A172 (cell line): ENCODE measurements at regions not wholly inside any gene's neighbourhood (a gene's known extent, or its start where the extent isn't known, plus 50 kb on each side); places are given as distances from the start of the nearest gene placed in this dataset.

Experiments
- DNase-seq: peaks from one replicate; pipeline ENCODE4 v3.0.0-alpha.2; 2015; ENCODE audit warnings: low spot score

- no peak for DNase-seq
Observed at GRCh38 chr5:12017007-12017406, 112.8 kb upstream of the CTNND2 start.

GRCh38 chr5:12016159-12016746 is 112.0 kb upstream of the CTNND2 start:
- DNase-seq = peak; percentile 62

GRCh38 chr5:12013351-12013750 is 109.1 kb upstream of the CTNND2 start:
- no peak for DNase-seq

- DNase-seq = no peak
Observed at GRCh38 chr5:12003680-12004079, 99.4 kb upstream of the CTNND2 start.

DNA sequence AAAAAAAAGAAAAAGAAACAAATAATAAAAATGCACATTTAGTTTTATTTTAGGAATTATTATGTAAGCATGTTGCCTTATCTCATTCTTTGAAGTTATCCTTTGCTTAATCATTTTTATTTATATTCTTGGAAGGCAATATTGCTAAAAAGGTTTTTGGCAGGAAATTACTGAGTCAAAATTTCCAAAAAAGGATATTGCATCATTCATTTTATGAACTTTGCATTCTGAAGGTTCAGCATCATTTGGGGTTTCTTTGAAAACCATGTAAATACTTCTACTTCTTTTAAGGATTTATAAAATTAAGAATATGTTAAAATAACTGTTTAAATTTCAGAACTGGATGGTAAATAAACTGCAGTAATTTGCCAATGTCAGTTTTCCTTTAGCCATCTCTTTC is 94.2 kb upstream of the CTNND2 start:
- DNase-seq = no peak

GRCh38 chr5:11997942-11998341 is 93.7 kb upstream of the CTNND2 start:
- no peak for DNase-seq

GRCh38 chr5:11992518-11992917 is 88.3 kb upstream of the CTNND2 start:
- no peak for DNase-seq

DNA sequence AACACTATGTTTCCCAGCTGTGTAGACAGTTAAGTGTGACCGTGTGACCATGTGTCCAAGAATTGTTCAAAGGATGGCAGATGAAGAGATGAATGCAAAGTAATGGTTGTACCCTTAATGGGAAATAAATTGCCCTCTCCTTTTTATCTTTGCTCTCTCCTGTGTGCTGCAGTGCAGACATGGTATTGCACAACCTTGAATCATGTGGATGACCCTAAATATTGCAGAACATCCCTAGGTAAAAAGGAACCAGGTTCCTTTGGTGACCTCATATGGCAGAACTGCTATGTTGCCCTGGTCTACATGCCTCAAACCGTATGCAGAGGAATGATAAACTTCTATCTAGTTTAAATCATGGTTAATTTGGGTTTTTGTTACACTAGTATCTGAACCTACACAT is 81.7 kb upstream of the CTNND2 start:
- DNase-seq = no peak

DNA sequence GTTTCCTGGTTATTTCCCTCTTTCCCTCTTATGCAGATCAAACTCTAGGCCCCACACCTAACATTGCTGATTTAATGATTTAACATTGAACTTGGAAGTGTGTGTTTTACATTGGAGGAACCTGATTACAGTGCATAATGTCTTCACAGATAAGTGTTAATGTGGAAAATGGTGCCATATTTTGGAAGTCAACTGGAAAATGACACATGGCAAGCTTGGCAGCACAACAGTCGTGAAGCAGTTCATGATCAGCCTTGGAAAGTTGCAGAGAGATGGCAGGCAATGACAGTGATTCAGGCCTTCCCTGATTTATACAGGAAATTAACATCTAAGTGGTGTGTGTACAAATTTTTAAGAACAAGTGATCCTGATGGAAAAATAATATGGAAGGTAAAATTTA is 80.0 kb upstream of the CTNND2 start:
- no peak for DNase-seq

- no peak for DNase-seq
Observed at GRCh38 chr5:11981986-11982385, 77.7 kb upstream of the CTNND2 start.

GRCh38 chr5:11977904-11978303 is 73.7 kb upstream of the CTNND2 start:
- no peak for DNase-seq

DNA sequence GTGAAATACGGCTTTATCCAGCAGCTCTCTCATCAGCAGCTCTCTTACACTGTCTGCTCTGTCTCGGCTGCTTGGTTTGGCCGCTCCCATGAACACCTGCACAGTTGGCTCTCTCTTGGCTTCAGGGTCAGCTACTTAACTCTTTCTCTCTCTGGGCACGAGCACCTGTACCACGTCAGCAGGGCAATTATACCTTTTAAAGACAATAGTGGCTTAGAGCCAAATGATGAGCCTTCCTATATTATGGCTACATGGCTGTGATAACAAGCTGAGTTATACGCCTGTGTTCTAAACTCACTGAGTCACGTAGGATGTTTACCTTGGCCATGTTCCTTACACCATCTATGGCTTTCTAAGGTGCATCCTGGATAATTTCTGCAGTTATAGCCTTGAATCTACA is 69.2 kb upstream of the CTNND2 start:
- no peak for DNase-seq

- DNase-seq = no peak
Observed at GRCh38 chr5:11963227-11963626, 59.0 kb upstream of the CTNND2 start.

DNA sequence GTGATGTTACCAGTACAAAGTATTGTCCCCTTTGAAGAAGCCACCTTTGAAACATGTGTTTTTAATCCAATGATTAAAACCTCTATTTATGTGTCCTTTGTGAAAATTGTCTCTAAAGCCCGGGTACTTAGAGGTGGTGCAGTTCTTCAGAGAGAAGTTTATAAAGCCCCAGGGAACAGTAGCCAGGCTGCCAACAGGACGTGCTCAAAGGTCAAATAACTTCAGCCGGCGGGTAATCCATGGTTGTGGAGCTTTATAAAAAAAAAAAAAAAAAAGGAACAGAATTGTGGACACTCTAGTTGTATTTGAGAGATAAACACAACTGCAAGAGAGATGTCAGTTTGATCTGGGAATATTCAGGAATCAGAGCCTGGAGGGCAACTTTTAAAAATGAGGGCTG is 57.9 kb upstream of the CTNND2 start:
- no peak for DNase-seq

DNA sequence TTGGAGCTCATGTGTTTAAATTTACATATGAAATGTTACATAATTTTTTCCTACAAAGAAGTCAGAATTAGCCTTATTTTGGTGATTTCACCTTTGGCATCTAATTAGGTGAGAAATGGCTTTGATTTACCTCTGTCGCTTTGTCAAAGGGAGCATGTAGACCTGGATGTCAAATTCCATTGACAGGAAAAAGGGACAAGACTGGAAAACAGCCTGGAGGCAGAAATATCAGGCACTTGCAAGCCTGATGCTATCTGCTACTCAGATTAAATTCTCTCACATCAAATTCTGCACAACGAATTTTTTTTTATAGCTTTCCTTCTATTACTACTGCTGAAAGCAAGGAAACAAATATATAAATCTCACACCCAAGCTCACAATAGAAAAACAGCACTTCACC is 54.1 kb upstream of the CTNND2 start:
- DNase-seq = no peak

- peak; percentile 32 for DNase-seq
Observed at GRCh38 chr5:11955331-11955730, 51.1 kb upstream of the CTNND2 start.
